ENCODE measurements at regions not wholly inside any gene's neighbourhood (a gene's known extent, or its start where the extent isn't known, plus 50 kb on each side); places are given as distances from the start of the nearest gene placed in this dataset.

DNA sequence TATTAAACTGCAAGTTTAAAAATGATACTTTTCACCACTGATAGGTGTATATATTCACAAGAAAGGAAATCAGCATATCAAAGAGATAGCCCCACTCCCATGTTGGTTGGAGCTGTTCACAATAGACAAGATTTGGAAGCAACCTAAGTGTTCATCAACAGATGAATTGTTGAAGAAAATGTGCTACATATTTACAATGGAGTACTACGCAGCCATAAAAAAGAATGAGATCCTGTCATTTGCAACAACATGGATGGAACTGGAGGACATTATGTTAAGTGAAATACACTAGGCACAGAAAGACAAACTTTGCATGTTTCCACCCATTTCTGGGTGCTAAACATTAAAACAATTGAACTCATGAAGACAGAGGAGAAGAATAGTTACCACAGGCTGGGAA, 278.9 kb upstream of the XYLT1 start:
- no peak overlapping the region for H3K27ac Mint-ChIP-seq
- H3K9me3 Mint-ChIP-seq, result no peaks in the 10 kb centered on the region
- peaks cover 13% of the 10 kb centered on the region for H3K4me1 Mint-ChIP-seq (ENCODE audit: unreplicated experiment)
- TF ChIP-seq, protein P1, sequence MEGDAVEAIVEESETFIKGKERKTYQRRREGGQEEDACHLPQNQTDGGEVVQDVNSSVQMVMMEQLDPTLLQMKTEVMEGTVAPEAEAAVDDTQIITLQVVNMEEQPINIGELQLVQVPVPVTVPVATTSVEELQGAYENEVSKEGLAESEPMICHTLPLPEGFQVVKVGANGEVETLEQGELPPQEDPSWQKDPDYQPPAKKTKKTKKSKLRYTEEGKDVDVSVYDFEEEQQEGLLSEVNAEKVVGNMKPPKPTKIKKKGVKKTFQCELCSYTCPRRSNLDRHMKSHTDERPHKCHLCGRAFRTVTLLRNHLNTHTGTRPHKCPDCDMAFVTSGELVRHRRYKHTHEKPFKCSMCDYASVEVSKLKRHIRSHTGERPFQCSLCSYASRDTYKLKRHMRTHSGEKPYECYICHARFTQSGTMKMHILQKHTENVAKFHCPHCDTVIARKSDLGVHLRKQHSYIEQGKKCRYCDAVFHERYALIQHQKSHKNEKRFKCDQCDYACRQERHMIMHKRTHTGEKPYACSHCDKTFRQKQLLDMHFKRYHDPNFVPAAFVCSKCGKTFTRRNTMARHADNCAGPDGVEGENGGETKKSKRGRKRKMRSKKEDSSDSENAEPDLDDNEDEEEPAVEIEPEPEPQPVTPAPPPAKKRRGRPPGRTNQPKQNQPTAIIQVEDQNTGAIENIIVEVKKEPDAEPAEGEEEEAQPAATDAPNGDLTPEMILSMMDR (conservative IDR thresholded peaks at IDR 0.05), result no peak
- H3K36me3 Mint-ChIP-seq, result no peaks in the 10 kb centered on the region
- no peak for DNase-seq (ENCODE audit: extremely low spot score, unreplicated experiment)
- H3K27me3 Mint-ChIP-seq, result peaks cover 34% of the 10 kb centered on the region
- no peak overlapping the region for H3K4me3 Mint-ChIP-seq

DNA sequence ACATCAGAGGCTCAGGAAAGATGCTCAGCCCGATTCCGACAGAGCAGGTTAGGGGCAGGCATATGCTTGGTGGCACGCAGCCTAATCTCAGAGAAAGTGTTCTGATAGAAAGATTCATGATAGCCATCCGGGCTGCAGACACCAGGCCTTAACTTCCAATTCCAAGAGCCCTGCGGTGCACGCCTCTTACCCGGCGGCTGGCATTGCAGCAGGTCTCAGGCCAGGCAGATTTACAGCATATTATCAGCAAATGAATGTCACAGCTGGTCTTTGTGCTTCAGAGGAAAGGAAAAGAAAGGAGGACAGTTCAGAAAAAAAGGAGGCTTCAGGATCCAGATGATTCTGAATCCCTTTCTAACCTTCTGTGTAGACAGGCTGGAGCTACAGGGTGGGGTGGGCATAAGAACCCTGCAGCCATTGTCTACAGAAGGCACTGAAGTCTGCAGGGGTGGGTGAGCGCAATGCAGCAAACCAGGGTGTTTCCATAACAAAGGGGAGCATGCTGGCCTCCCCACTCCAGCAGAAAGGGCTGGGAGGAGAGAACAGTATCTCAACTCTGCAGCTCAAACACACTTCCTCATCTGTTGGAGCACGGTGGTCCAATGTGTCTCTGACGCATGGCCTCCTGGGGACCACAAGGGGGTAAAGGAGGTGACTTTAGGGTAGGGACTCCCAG, 277.4 kb upstream of the XYLT1 start:
- Mint-ChIP-seq H3K4me3 (no peak overlapping the region), H3K27me3 (peaks cover 28% of the 10 kb centered on the region), H3K36me3 (no peaks in the 10 kb centered on the region), H3K27ac (peak overlapping the region; percentile 28), H3K9me3 (no peaks in the 10 kb centered on the region), H3K4me1 (ENCODE audit: unreplicated experiment) (peaks cover 13% of the 10 kb centered on the region)
- no peak for DNase-seq (ENCODE audit: extremely low spot score, unreplicated experiment)
- TF ChIP-seq, protein P1 (conservative IDR thresholded peaks at IDR 0.05), result no peak

DNA sequence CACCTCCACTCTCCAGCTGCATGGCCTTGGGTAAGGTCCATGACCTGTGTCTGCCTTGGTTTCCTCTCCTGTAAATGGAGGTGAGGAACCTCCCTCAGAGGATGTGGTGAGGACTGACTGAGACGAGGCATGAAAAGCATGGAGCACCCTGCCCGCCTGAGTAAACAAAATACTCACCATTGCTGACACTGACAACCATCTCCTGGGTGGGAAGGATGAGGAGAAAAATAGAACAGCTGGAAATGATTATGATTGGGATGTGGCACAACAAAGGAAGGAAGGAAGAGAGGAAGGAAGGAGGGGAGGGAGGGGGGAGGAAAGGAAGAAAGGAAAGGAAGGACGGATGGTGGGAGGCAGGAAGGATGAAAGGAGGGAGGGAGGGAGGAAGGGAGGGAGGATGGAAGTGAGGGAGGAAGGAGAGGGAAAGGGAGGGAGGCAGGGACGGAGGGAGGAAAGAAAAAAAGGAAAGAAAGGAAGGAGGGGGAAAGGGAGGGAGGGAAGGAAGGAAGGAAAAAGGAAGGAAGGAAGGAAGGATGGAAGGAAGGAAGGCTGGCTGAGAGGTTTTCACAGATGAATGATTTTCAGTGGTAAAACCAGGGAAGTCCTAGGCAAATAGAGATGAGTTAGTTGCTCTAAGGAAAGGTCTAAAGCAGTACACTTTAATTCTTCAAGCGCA, 276.5 kb upstream of the XYLT1 start:
- Mint-ChIP-seq H3K4me1 (ENCODE audit: unreplicated experiment) (peaks cover 13% of the 10 kb centered on the region), H3K27me3 (peaks cover 27% of the 10 kb centered on the region)
- TF ChIP-seq, protein P1 (conservative IDR thresholded peaks at IDR 0.05), result no peak

DNA sequence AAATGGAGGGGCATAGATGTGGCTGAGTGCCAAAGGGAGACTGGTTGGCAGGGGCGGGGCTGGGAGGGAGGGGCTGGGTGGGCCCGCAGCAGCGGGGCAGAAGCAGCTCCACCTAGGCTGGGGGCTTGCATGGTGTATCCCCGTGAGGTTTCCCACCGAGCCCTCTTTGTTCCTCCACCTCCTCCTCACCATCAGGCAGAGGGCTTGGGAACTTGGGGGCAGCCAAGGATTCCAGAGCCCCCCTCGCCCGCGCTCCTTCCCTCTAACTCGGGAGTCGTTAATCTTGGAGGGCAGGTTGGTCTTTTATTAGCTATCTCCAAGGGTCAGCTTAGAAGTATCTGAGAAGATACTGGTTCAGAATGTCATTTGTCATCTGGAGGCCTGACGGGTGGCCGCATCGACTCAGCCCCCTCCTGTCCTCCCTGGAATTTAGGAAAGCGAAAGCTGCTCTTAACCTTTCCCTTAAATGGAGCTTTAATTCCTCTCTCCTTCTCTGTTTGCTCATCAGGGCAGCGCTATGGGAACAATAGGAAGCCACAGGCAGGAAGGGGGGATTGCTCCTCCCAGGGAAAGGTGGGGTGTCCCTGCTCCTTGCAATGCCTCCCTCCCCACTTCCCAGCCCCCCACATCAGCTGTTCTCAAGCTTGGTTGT, 274.3 kb upstream of the XYLT1 start:
- Mint-ChIP-seq H3K27ac (no peak overlapping the region), H3K9me3 (no peaks in the 10 kb centered on the region), H3K4me1 (ENCODE audit: unreplicated experiment) (peaks cover 13% of the 10 kb centered on the region), H3K4me3 (no peak overlapping the region), H3K36me3 (no peaks in the 10 kb centered on the region), H3K27me3 (peaks cover 27% of the 10 kb centered on the region)
- no peak for DNase-seq (ENCODE audit: extremely low spot score, unreplicated experiment)
- TF ChIP-seq, protein P1 (conservative IDR thresholded peaks at IDR 0.05), result no peak

More for the DNA sequence above, 276.5 kb upstream of the XYLT1 start:
- Mint-ChIP-seq H3K27ac (no peak overlapping the region), H3K9me3 (no peaks in the 10 kb centered on the region), H3K4me3 (no peak overlapping the region), H3K36me3 (no peaks in the 10 kb centered on the region)
- no peak for DNase-seq (ENCODE audit: extremely low spot score, unreplicated experiment)

DNA sequence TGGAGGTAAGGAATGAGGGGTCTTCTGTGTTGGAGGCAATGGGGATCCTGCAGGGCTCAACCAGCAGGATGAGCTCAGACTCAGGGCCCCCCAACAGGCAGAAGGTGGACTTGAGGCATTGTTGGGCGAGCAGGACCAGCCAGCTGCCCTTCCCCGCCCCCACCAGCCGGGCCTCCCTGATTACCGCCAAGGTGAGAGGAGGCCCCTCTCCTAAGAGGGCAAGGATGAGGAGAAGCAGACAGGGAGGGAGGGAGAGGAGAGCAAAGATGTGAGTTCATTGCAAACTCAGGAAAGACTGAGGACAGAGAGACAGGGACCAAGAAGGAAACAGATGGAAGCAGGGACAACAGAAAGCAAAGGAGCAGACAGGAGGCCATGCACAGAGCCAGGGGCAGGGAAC, 272.8 kb upstream of the XYLT1 start:
- H3K4me1 Mint-ChIP-seq (ENCODE audit: unreplicated experiment), result peaks cover 13% of the 10 kb centered on the region
- no peaks in the 10 kb centered on the region for H3K36me3 Mint-ChIP-seq
- H3K9me3 Mint-ChIP-seq, result no peaks in the 10 kb centered on the region

More for the DNA sequence above, 272.8 kb upstream of the XYLT1 start:
- H3K27me3 Mint-ChIP-seq, result peaks cover 18% of the 10 kb centered on the region
- no peak overlapping the region for H3K27ac Mint-ChIP-seq
- TF ChIP-seq, protein P1 (conservative IDR thresholded peaks at IDR 0.05), result no peak
- DNase-seq (ENCODE audit: extremely low spot score, unreplicated experiment), result no peak
- H3K4me3 Mint-ChIP-seq, result no peak overlapping the region

Data from type B pancreatic cell (in vitro differentiated cells).